ENCODE measurements at regions not wholly inside any gene's neighbourhood (a gene's known extent, or its start where the extent isn't known, plus 50 kb on each side); places are given as distances from the start of the nearest gene placed in this dataset.
A peak's percentile ranks its signal among the peaks of the same experiment; 100 is the strongest.

DNA sequence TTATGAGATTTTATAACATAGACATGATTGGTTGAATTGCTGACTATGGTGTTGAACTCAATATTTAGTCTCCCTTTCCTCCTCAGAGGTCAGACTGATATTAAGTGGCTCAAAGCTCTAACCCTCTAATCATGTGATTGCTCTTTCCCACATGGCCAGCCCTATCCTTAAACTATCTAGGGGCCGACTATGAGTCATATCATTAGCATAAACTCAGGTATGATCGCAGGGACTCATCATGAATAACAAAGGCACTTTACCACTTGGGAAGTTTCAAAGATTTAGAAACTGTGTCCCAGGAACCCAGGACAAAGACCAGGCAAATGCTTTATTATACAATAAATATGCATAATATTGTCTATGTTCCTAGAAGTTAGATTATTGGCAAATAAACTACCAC lies 894.6 kb upstream of the NEGR1 start:
- H3K4me3 ChIP-seq (ENCODE audit: low read length): no peak overlapping the region
- DNase-seq (ENCODE audit: low read depth, low spot score): no peak

DNA sequence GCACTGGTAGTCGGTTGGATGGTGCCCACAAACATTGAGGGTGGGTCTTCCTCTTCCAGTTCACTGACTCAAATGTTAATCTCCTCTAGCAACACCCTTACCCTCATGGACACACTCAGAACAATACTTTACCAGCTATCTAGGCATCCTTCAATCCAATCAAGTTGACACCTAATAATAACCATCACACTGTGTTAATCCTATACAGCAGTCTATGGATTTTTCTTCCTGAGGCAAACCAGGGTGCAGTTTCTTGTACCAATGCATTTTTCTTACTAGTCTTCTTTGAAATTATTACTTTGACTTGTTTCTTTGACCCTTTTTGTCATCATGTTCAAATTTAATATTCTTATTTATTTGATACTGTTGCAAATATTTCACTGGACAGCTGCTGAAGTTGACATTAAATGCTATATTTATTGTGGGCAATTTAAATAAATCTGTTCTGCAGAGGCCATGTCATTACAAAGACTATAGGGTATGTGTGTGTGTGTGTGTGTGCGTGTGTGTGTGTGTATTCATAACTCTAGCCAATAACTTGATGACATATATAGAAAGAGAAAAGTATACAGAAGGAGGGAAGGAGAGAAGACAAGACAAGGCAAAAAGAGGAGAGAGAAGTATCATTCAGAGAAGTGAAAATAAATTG lies 884.8 kb upstream of the NEGR1 start:
- no peak for DNase-seq (ENCODE audit: low read depth, low spot score)
- H3K4me3 ChIP-seq (ENCODE audit: low read length): no peak overlapping the region

GRCh38 chr1:73162564-73162963 lies 880.2 kb upstream of the NEGR1 start:
- H3K4me3 ChIP-seq (ENCODE audit: low read length): no peak overlapping the region
- DNase-seq (ENCODE audit: low read depth, low spot score): no peak

DNA sequence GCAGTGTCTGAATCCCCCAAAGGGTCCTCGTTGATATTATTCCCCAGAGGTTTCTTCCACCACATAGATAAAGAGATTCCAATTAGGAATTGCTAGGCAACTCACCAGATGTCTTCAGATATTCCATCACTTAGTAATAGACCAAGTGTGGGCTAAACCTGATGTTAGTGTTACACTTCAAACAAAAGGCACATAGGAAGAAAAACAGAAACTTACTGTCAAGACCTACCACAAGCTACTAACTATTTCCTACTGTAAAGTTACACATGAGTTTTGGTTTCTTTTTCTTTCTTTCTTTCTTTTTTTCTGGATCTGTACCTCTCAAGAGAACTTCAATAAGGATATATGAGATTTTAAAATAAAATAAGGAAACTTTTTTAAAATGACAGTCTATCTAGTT lies 879.1 kb upstream of the NEGR1 start:
- H3K4me3 ChIP-seq (ENCODE audit: low read length): no peak overlapping the region
- no peak for DNase-seq (ENCODE audit: low read depth, low spot score)

DNA sequence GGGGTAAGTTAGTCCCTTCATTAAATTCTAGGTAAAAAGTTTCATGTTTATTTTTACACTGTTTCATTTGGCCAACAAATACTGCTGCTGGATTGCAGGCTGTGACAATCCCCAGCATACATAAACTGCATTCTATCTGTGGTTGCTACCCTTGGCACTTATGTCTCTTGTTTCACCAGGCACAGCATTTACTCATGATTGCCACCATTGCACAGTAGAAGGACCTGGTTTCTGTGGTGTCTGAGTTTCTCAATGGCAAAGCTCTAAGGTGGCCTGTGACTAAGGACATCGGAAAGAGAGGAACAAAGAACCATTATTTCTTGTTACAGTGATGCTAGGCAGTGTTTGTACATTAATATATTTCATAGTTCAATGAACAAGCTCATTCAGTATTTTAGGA lies 878.4 kb upstream of the NEGR1 start:
- no peak overlapping the region for H3K4me3 ChIP-seq (ENCODE audit: low read length)
- DNase-seq (ENCODE audit: low read depth, low spot score): no peak

- no peak for DNase-seq (ENCODE audit: low read depth, low spot score)
- H3K4me3 ChIP-seq (ENCODE audit: low read length): no peak overlapping the region
Observed at GRCh38 chr1:73144311-73144710, 862.0 kb upstream of the NEGR1 start.

DNA sequence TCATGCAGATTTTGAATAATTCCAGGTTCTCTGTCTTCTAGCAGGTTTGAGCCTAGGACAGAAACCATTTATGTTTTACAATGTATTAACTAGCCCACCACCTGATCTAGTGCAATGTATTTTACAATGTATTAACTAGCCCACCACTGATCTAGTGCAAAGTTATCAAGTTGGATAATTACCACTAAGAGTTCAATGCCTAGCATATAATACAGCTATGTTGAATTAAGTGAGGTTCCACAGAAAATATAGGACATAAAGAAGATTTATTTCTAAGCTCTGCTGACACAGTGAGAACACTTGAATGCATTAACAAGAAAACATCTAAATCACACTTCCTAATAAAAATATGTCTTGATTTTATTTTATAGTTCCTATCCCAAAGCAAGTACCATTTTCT lies 854.6 kb upstream of the NEGR1 start:
- DNase-seq (ENCODE audit: low read depth, low spot score): no peak
- H3K4me3 ChIP-seq (ENCODE audit: low read length): no peak overlapping the region

GRCh38 chr1:73106931-73107330 lies 824.6 kb upstream of the NEGR1 start:
- no peak for DNase-seq (ENCODE audit: low read depth, low spot score)
- no peak overlapping the region for H3K4me3 ChIP-seq (ENCODE audit: low read length)

DNA sequence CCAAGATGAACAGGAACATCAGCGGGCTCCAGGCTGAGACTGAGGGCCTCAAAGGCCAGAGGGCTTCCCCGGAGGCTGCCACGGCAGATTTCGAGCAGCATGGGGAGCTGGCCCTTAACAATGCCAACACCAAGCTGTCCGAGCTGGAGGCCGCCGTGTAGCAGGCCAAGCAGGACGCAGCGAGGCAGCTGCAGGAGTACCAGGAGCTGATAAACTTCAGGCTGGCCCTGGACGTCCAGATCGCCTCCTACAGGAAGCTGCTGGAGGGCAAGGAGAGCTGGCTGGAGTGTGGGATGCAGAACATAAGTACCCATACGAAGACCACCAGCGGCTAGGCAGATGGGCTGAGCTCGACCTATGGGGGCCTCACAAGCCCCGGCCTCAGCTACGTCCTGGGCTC lies 823.4 kb upstream of the NEGR1 start:
- no peak overlapping the region for H3K4me3 ChIP-seq (ENCODE audit: low read length)
- DNase-seq (ENCODE audit: low read depth, low spot score): no peak

DNA sequence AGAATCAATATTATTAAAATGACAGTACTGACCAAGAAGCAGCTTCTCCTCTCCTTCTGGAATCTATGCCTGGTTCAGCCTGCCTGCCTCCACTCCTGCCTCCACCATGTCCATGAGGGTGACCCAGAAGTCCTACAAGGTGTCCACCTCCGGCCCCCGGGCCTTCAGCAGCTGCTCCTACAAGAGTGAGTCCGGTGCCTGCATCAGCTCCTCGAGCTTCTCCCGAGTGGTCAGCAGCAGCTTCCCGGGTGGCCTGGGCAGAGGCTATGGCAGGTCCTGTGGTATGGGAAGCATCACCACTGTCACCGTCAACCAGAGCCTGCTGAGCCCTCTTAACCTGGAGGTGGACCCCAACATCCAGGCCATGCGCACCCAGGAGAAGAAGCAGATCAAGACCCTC lies 822.4 kb upstream of the NEGR1 start:
- H3K4me3 ChIP-seq (ENCODE audit: low read length): no peak overlapping the region
- DNase-seq (ENCODE audit: low read depth, low spot score): no peak

GRCh38 chr1:73100216-73100615 lies 817.9 kb upstream of the NEGR1 start:
- no peak for DNase-seq (ENCODE audit: low read depth, low spot score)
- H3K4me3 ChIP-seq (ENCODE audit: low read length): no peak overlapping the region

DNA sequence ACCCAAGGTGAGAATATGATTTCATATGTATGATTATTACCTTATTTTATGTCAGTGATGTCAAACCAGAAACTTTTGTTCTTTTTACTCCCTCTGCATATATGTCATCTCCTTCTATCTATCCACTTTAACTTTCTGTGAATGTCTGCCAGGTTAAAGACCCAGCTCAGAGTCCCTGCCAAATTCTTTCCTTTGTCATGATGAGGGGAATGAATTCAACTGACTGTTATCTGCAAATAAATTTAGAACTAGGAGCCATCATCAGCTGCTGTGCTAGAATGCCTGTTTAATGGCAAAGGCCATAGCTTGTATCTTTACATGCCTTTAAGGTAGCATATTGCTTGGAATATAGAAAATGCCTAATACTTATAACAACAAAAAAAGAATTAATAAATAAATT lies 815.6 kb upstream of the NEGR1 start:
- no peak for DNase-seq (ENCODE audit: low read depth, low spot score)
- H3K4me3 ChIP-seq (ENCODE audit: low read length): no peak overlapping the region

- no peak overlapping the region for H3K4me3 ChIP-seq (ENCODE audit: low read length)
- no peak for DNase-seq (ENCODE audit: low read depth, low spot score)
Observed at GRCh38 chr1:73096841-73097240, 814.5 kb upstream of the NEGR1 start.

- DNase-seq (ENCODE audit: low read depth, low spot score): no peak
- H3K4me3 ChIP-seq (ENCODE audit: low read length): no peak overlapping the region
Observed at GRCh38 chr1:73092383-73092782, 810.0 kb upstream of the NEGR1 start.

DNA sequence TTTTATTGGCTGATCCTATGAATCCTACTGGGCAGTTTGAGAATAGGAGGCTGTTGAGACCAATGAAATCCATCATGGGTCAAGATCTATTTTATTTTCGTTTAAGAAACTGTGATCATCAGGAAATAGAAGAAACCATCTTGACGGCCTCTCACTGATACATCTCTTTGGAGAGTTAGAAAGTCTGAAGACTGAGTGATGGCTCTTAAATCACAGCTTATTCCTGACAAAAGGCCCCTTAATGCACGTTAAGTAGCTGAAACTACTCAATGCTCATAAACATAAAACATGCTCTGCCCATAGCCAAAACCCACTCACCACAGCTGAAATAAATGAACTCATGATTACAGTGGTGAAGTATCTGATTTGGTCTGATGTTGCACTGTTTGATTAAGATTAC lies 784.5 kb upstream of the NEGR1 start:
- no peak overlapping the region for H3K4me3 ChIP-seq (ENCODE audit: low read length)
- DNase-seq (ENCODE audit: low read depth, low spot score): no peak

- DNase-seq (ENCODE audit: low read depth, low spot score): no peak
- H3K4me3 ChIP-seq (ENCODE audit: low read length): no peak overlapping the region
Observed at GRCh38 chr1:73065339-73066041, 783.2 kb upstream of the NEGR1 start.

- DNase-seq (ENCODE audit: low read depth, low spot score): no peak
- no peak overlapping the region for H3K4me3 ChIP-seq (ENCODE audit: low read length)
Observed at GRCh38 chr1:73056826-73057225, 774.5 kb upstream of the NEGR1 start.

- peak; percentile 11 for DNase-seq (ENCODE audit: low read depth, low spot score)
- H3K4me3 ChIP-seq (ENCODE audit: low read length): no peak overlapping the region
Observed at GRCh38 chr1:73044241-73045036, 762.1 kb upstream of the NEGR1 start.

GRCh38 chr1:73042403-73042802 lies 760.1 kb upstream of the NEGR1 start:
- no peak overlapping the region for H3K4me3 ChIP-seq (ENCODE audit: low read length)
- no peak for DNase-seq (ENCODE audit: low read depth, low spot score)

DNA sequence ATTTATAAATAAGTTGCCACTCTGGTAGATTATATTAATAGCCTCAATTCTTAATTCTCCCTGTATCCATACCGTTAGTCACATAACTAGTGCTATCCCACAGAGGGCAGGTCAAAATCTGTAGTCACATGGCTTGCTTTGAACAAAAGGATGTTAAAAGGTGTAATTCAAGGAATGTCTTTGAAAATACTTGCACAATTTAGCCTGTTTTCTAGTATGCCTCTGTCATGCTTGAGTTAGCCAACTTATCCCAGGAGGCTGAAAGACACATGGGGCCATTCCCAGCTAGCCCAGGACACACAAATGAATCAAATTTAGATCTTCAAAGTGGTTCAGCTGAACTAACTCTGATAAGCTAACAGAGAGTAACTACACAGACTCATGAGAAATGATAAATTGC lies 758.5 kb upstream of the NEGR1 start:
- no peak overlapping the region for H3K4me3 ChIP-seq (ENCODE audit: low read length)
- DNase-seq (ENCODE audit: low read depth, low spot score): no peak

Data from Jurkat, Clone E6-1 (cell line).